NOMO-1 treated with dmso at 0.1 percent for 144 hours (cell line): ENCODE measurements at regions not wholly inside any gene's neighbourhood (a gene's known extent, or its start where the extent isn't known, plus 50 kb on each side); places are given as distances from the start of the nearest gene placed in this dataset.

Source experiments
- DNase-seq: peaks from one replicate; lab custom pipeline; 2025; ENCODE audit not compliant: unreplicated experiment; lab: John Stamatoyannopoulos, UW

- DNase-seq: no peak
These were observed 182.6 kb upstream of the THSD7B start for GRCh38 chr2:136582628-136583205.

- no peak for DNase-seq
These were observed 193.0 kb upstream of the THSD7B start for GRCh38 chr2:136572335-136572734.

- DNase-seq: no peak
These were observed 208.1 kb upstream of the THSD7B start for GRCh38 chr2:136557203-136557602.

- DNase-seq: no peak
These were observed 215.2 kb upstream of the THSD7B start for GRCh38 chr2:136550181-136550580.

GRCh38 chr2:136539355-136539754 is 226.0 kb upstream of the THSD7B start:
- no peak for DNase-seq

- no peak for DNase-seq
These were observed 226.9 kb upstream of the THSD7B start for GRCh38 chr2:136538489-136538888.

GRCh38 chr2:136534811-136535210 is 230.5 kb upstream of the THSD7B start:
- DNase-seq: no peak

DNA sequence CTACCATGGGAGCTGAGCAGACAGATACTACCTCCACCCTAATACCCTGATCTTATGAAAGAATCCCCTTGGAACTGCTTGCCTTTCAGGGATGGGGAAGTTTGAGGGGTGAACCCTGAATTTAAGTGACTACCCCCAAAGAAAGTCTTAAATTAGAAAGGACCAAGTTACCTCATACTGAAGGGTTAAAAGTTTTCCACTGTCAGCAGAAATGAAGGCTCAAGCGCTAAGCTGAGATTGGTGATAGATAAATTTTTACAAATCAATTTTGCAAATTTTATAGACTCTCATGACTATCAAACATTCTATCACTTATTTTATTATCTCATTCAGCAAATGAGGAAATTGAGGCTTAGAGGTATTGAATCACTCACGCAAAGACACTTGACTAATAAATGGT is 233.2 kb upstream of the THSD7B start:
- no peak for DNase-seq

DNA sequence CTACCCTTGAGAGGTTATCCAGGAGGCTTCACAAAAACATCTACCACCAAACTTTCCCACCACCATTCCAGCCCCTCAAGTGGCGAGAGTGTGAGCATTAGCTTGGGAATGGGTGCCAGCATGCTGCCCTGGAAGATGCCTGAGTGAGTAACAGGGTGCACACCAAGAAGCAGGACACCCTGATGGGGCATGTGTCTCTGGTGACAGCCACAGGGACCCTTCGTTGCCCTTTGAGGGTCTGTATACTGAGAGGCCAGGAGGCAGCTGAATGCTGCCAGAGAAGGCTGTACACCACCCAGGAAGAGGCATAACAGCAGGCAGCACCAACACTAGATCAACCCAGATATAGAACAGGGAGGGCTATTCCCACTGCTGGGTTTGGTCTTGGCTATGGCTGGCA is 233.6 kb upstream of the THSD7B start:
- DNase-seq: no peak

- DNase-seq: no peak
These were observed 235.2 kb upstream of the THSD7B start for GRCh38 chr2:136530146-136530545.

GRCh38 chr2:136527560-136527959 is 237.8 kb upstream of the THSD7B start:
- DNase-seq: no peak

DNA sequence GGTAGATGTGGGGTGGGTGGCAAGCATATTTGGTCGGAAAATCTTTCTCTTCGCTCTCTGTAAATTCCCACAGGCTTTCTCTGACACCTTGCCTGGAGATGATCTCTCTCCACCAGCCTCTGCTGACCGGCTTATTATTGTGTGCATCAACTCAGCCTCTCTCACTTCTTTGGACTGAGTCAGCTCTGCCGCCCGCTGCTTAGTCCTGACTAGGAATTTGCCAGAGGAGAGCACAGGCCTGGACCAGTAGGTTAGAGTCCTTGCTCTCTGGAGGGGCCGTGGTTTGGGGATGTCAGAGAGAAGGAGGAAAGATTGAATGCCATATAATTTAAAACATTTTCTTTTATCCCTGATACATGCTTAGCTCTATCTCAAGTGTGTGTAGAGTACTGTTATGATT is 242.6 kb upstream of the THSD7B start:
- no peak for DNase-seq

GRCh38 chr2:136517716-136518115 is 247.6 kb upstream of the THSD7B start:
- DNase-seq: no peak

DNA sequence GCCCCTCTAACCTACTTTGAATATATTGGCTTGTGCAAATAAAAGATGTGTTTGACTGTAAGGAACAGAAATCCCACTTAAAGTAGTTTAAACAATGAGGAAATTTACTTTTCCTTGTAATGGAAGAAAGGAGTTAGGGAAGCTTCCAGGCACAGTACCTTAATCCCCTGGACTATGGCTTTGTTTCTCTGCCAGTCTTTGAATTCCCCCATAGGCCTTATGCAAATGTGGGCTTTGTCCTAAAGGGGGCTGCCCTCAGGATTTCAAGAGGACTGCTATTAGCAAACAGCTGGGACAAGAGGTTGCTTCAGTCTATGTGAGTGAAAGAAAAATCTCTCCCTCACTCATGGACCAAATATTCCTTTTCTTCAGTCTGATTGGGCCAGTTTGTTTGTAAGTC is 255.1 kb upstream of the THSD7B start:
- DNase-seq: no peak

GRCh38 chr2:136505462-136505861 is 259.9 kb upstream of the THSD7B start:
- no peak for DNase-seq

GRCh38 chr2:136502660-136503059 is 262.7 kb upstream of the THSD7B start:
- DNase-seq: no peak

GRCh38 chr2:136497709-136498108 is 267.6 kb upstream of the THSD7B start:
- no peak for DNase-seq

GRCh38 chr2:136496966-136497365 is 268.4 kb upstream of the THSD7B start:
- DNase-seq: no peak

- peak; percentile 56 for DNase-seq
These were observed 269.7 kb upstream of the THSD7B start for GRCh38 chr2:136495636-136496035.

DNA sequence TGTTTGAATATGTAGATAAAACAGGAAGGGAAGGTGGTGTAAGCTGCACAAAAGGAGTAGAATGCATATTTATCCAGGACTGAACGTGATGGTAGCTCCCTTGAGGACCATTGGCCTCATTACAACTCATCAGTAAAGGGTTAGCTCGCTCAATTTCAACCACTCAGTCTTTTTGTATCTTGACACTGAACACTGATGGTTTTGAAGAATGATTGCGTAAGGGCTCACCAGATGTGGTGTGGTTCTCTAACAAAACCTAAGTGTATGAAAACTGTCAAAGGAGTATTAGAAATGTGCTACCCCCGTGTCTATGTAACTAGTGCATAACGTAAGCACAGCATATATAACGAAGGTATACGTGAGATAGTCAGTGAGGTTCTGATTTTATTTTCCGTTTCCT is 272.4 kb upstream of the THSD7B start:
- no peak for DNase-seq

DNA sequence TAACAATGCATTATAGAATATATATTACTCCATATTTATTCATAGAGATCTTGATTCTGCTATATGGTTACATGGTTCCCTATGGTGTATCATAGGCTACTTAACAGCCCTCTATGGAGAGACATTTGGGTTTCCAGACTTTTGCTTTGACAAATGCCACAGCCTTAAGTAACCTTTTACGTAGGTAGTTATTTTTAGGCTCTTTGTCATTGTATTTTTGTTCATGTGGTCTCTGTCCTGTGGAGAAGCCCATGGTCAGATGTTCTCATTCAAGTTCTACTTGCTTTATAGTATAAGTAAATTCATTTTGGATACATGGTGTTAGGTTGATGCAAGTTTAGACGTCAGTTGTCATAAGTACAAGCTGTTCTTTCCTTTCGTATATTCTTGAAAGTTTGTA is 275.2 kb upstream of the THSD7B start:
- DNase-seq: no peak

- DNase-seq: no peak
These were observed 277.9 kb upstream of the THSD7B start for GRCh38 chr2:136487421-136487820.

DNA sequence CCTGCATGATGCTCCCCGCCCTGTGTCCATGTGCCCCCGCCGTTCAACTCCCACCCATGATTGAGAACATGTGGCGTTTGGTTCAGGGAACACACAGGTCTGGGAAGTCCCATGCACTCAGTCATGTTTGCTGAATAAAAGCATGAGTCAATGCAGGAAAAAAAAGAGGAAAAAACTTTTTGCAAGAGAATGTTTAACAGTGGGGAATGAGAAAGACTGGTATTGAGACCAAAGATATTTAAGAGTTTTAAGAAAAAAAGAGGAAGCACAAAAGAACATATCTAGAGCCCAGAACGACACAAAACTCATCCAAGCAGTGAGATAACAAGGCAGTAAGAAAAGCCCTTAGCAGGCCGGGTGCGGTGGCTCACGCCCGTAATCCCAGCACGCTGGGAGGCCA is 279.2 kb upstream of the THSD7B start:
- DNase-seq: no peak

- DNase-seq: no peak
These were observed 282.4 kb upstream of the THSD7B start for GRCh38 chr2:136482966-136483365.
